Activated T-helper 17 cell treated with anti-CD3 and anti-CD28 coated beads, Interleukin-2, amount 50 U/mL, for 72 hours (primary cell): ENCODE measurements at regions not wholly inside any gene's neighbourhood (a gene's known extent, or its start where the extent isn't known, plus 50 kb on each side); places are given as distances from the start of the nearest gene placed in this dataset.
"Not testable (repeated sequence)": the region's sequence is repeated elsewhere in the genome, so short reads cannot be mapped to it uniquely, and the experiment has no call there.

Experiments used
- ATAC-seq: fragments of 150-1000 bp; cut with Tn5 transposase; replicated peaks from 2 replicates; pipeline ENCODE4 v1.10.0; 2021; ENCODE audit warnings: mild to moderate bottlenecking, moderate library complexity
- H3K27ac Mint-ChIP-seq: one replicate; pipeline ENCODE4 v1.8.0; 2022; ENCODE audit warnings: mixed read lengths
- H3K27me3 Mint-ChIP-seq: one replicate; pipeline ENCODE4 v1.8.0; 2022; ENCODE audit warnings: mixed read lengths
- H3K36me3 Mint-ChIP-seq: one replicate; pipeline ENCODE4 v1.8.0; 2022; ENCODE audit warnings: low read depth, mild to moderate bottlenecking, mixed read lengths
- H3K4me1 Mint-ChIP-seq: one replicate; pipeline ENCODE4 v1.8.0; 2022; ENCODE audit warnings: mixed read lengths
- H3K4me3 Mint-ChIP-seq: one replicate; pipeline ENCODE4 v1.8.0; 2022; ENCODE audit warnings: mild to moderate bottlenecking, mixed read lengths
- H3K9me3 Mint-ChIP-seq: one replicate; pipeline ENCODE4 v1.8.0; 2022; ENCODE audit warnings: mixed read lengths

GRCh38 chr14:35961697-35962274 is 135.6 kb downstream of the BRMS1L start:
- Mint-ChIP-seq H3K27ac (no peak overlapping the region), H3K9me3 (no peaks in the 10 kb centered on the region), H3K4me1 (no peaks in the 10 kb centered on the region)

GRCh38 chr14:35959835-35960234 is 133.7 kb downstream of the BRMS1L start:
- Mint-ChIP-seq H3K4me1 (no peaks in the 10 kb centered on the region), H3K27ac (no peak overlapping the region), H3K4me3 (no peak overlapping the region), H3K9me3 (no peaks in the 10 kb centered on the region), H3K27me3 (peaks cover 9% of the 10 kb centered on the region), H3K36me3 (no peaks in the 10 kb centered on the region)
- no peak for ATAC-seq

More at GRCh38 chr14:35961697-35962274, 135.6 kb downstream of the BRMS1L start:
- no peaks in the 10 kb centered on the region for H3K27me3 Mint-ChIP-seq
- H3K4me3 Mint-ChIP-seq: no peak overlapping the region
- H3K36me3 Mint-ChIP-seq: no peaks in the 10 kb centered on the region
- no peak for ATAC-seq

- Mint-ChIP-seq H3K9me3 (no peaks in the 10 kb centered on the region), H3K4me3 (no peak overlapping the region), H3K4me1 (no peaks in the 10 kb centered on the region), H3K27me3 (peaks cover 9% of the 10 kb centered on the region), H3K27ac (no peak overlapping the region), H3K36me3 (no peaks in the 10 kb centered on the region)
- ATAC-seq: no peak
These were observed 132.4 kb downstream of the BRMS1L start for GRCh38 chr14:35958499-35958898.

GRCh38 chr14:35956376-35957085 is 130.4 kb downstream of the BRMS1L start:
- Mint-ChIP-seq H3K27ac (no peak overlapping the region), H3K4me3 (no peak overlapping the region), H3K36me3 (no peaks in the 10 kb centered on the region), H3K9me3 (no peaks in the 10 kb centered on the region), H3K4me1 (no peaks in the 10 kb centered on the region), H3K27me3 (peaks cover 9% of the 10 kb centered on the region)
- no peak for ATAC-seq

GRCh38 chr14:35952584-35952983 is 126.4 kb downstream of the BRMS1L start:
- H3K27ac Mint-ChIP-seq: no peak overlapping the region
- no peaks in the 10 kb centered on the region for H3K36me3 Mint-ChIP-seq
- no peak overlapping the region for H3K4me3 Mint-ChIP-seq
- peaks cover 9% of the 10 kb centered on the region for H3K27me3 Mint-ChIP-seq
- H3K9me3 Mint-ChIP-seq: no peaks in the 10 kb centered on the region
- H3K4me1 Mint-ChIP-seq: no peaks in the 10 kb centered on the region
- no peak for ATAC-seq

GRCh38 chr14:35949920-35950513 is 123.9 kb downstream of the BRMS1L start:
- Mint-ChIP-seq H3K36me3 (no peaks in the 10 kb centered on the region), H3K4me3 (no peak overlapping the region)

GRCh38 chr14:35947983-35948382 is 121.8 kb downstream of the BRMS1L start:
- H3K27ac Mint-ChIP-seq, ATAC-seq, H3K9me3 Mint-ChIP-seq, H3K36me3 Mint-ChIP-seq, H3K27me3 Mint-ChIP-seq, H3K4me3 Mint-ChIP-seq, H3K4me1 Mint-ChIP-seq: not testable (repeated sequence)

More at GRCh38 chr14:35949920-35950513, 123.9 kb downstream of the BRMS1L start:
- H3K27ac Mint-ChIP-seq: no peak overlapping the region
- ATAC-seq: no peak
- no peaks in the 10 kb centered on the region for H3K4me1 Mint-ChIP-seq
- H3K27me3 Mint-ChIP-seq: no peaks in the 10 kb centered on the region
- no peaks in the 10 kb centered on the region for H3K9me3 Mint-ChIP-seq

GRCh38 chr14:35944847-35945246 is 118.7 kb downstream of the BRMS1L start:
- Mint-ChIP-seq H3K4me1 (no peaks in the 10 kb centered on the region), H3K27ac (no peak overlapping the region), H3K4me3 (no peak overlapping the region), H3K36me3 (no peaks in the 10 kb centered on the region), H3K27me3 (no peaks in the 10 kb centered on the region), H3K9me3 (no peaks in the 10 kb centered on the region)
- no peak for ATAC-seq

GRCh38 chr14:35940291-35940690 is 114.2 kb downstream of the BRMS1L start:
- Mint-ChIP-seq H3K4me1 (no peaks in the 10 kb centered on the region), H3K27ac (no peak overlapping the region), H3K36me3 (no peaks in the 10 kb centered on the region), H3K9me3 (no peaks in the 10 kb centered on the region), H3K4me3 (peak overlapping the region; percentile 49), H3K27me3 (no peaks in the 10 kb centered on the region)
- no peak for ATAC-seq

- Mint-ChIP-seq H3K9me3 (no peaks in the 10 kb centered on the region), H3K4me1 (no peaks in the 10 kb centered on the region), H3K4me3 (no peak overlapping the region), H3K27ac (no peak overlapping the region), H3K27me3 (no peaks in the 10 kb centered on the region), H3K36me3 (no peaks in the 10 kb centered on the region)
- no peak for ATAC-seq
These were observed 112.6 kb downstream of the BRMS1L start for GRCh38 chr14:35938770-35939169.

- Mint-ChIP-seq H3K27ac (no peak overlapping the region), H3K36me3 (no peaks in the 10 kb centered on the region), H3K27me3 (peaks cover 1% of the 10 kb centered on the region), H3K9me3 (no peaks in the 10 kb centered on the region), H3K4me3 (no peak overlapping the region), H3K4me1 (peaks cover 9% of the 10 kb centered on the region)
- peak; percentile 69 for ATAC-seq
These were observed 108.4 kb downstream of the BRMS1L start for GRCh38 chr14:35934499-35934898.

- Mint-ChIP-seq H3K36me3 (no peaks in the 10 kb centered on the region), H3K27ac (peak overlapping the region; percentile 14), H3K4me1 (peaks cover 9% of the 10 kb centered on the region), H3K9me3 (no peaks in the 10 kb centered on the region), H3K4me3 (peak overlapping the region; percentile 75), H3K27me3 (peaks cover 3% of the 10 kb centered on the region)
- ATAC-seq: peak; percentile 83
These were observed 106.6 kb downstream of the BRMS1L start for GRCh38 chr14:35932659-35933159.

GRCh38 chr14:35932136-35932535 is 106.0 kb downstream of the BRMS1L start:
- Mint-ChIP-seq H3K36me3 (no peaks in the 10 kb centered on the region), H3K4me3 (peak overlapping the region; percentile 75), H3K4me1 (peaks cover 9% of the 10 kb centered on the region), H3K9me3 (no peaks in the 10 kb centered on the region), H3K27ac (peak overlapping the region; percentile 14), H3K27me3 (peaks cover 3% of the 10 kb centered on the region)
- ATAC-seq: no peak

- ATAC-seq: no peak
- Mint-ChIP-seq H3K4me1 (peaks cover 9% of the 10 kb centered on the region), H3K9me3 (no peaks in the 10 kb centered on the region)
These were observed 105.2 kb downstream of the BRMS1L start for GRCh38 chr14:35931346-35931745.

GRCh38 chr14:35929186-35929585 is 103.0 kb downstream of the BRMS1L start:
- no peaks in the 10 kb centered on the region for H3K36me3 Mint-ChIP-seq
- H3K27ac Mint-ChIP-seq: no peak overlapping the region
- peaks cover 9% of the 10 kb centered on the region for H3K4me1 Mint-ChIP-seq
- H3K27me3 Mint-ChIP-seq: peaks cover 3% of the 10 kb centered on the region
- H3K9me3 Mint-ChIP-seq: no peaks in the 10 kb centered on the region
- H3K4me3 Mint-ChIP-seq: no peak overlapping the region
- no peak for ATAC-seq

More at GRCh38 chr14:35931346-35931745, 105.2 kb downstream of the BRMS1L start:
- no peaks in the 10 kb centered on the region for H3K36me3 Mint-ChIP-seq
- H3K27me3 Mint-ChIP-seq: peaks cover 3% of the 10 kb centered on the region
- no peak overlapping the region for H3K4me3 Mint-ChIP-seq
- no peak overlapping the region for H3K27ac Mint-ChIP-seq
